Right atrium auricular region (tissue), 2 donors: ENCODE measurements at regions not wholly inside any gene's neighbourhood (a gene's known extent, or its start where the extent isn't known, plus 50 kb on each side); places are given as distances from the start of the nearest gene placed in this dataset.

Experiments
- DNase-seq: peaks from one replicate; pipeline ENCODE4 v3.0.0-alpha.2; 2019; ENCODE audit warnings: low spot score
- H3K27ac ChIP-seq, 2 donors: fragments of 200-600 bp; sonication (generic); 1 replicate in 1 of 2; 2 replicates in 1 of 2; pipeline ENCODE4 v1.5.1; 2016 to 2019
- H3K27me3 ChIP-seq, 2 donors: fragments of 200-600 bp; sonication (generic); one replicate each; pipeline versions ENCODE4 v1.5.1 to v1.6.0; 2017 to 2019
- H3K36me3 ChIP-seq: fragments of 200-600 bp; sonication (generic); one replicate; pipeline ENCODE4 v1.5.1; 2016
- H3K4me1 ChIP-seq, 2 donors: fragments of 200-600 bp; sonication (generic); one replicate each; pipeline versions ENCODE4 v1.5.1 to v1.6.0; 2017 to 2019
- H3K4me3 ChIP-seq, 2 donors: fragments of 200-600 bp; sonication (generic); 1 replicate in 1 of 2; 2 replicates in 1 of 2; pipeline ENCODE4 v1.5.1; 2017 to 2019; ENCODE audit warnings: mild to moderate bottlenecking in 1 of 2, moderate library complexity in 1 of 2
- H3K9me3 ChIP-seq, 2 donors: fragments of 200-600 bp; sonication (generic); one replicate each; pipeline ENCODE4 v1.5.1; 2019
- CTCF ChIP-seq, 2 donors: fragments of 200-600 bp; sonication (generic); IDR thresholded peaks; one replicate each; pipeline ENCODE4 v1.5.1; 2019; ENCODE audit warnings: antibody characterized with exemption in 2 of 2

GRCh38 chr21:43281661-43282357, 113.0 kb downstream of the CRYAA start:
- Histone ChIP-seq H3K36me3 (no peaks in the 10 kb centered on the region), H3K4me3 (no peak overlapping the region), H3K27me3 (no peaks in the 10 kb centered on the region), H3K4me1 (peaks cover 0 to 17% of the 10 kb centered on the region in 2 donors), H3K27ac (no peak overlapping the region), H3K9me3 (no peaks in the 10 kb centered on the region)
- no peak for DNase-seq
- TF ChIP-seq CTCF (IDR thresholded peaks at IDR 0.05): no peak

- DNase-seq: no peak
These were observed 112.3 kb downstream of the CRYAA start for GRCh38 chr21:43280949-43281633.

GRCh38 chr21:43279578-43279894, 110.7 kb downstream of the CRYAA start:
- Histone ChIP-seq H3K4me3 (no peak overlapping the region), H3K27me3 (no peaks in the 10 kb centered on the region), H3K27ac (no peak overlapping the region), H3K9me3 (no peaks in the 10 kb centered on the region), H3K4me1 (peaks cover 0 to 17% of the 10 kb centered on the region in 2 donors), H3K36me3 (no peaks in the 10 kb centered on the region)
- DNase-seq: no peak
- TF ChIP-seq CTCF (IDR thresholded peaks at IDR 0.05): no peak

More at GRCh38 chr21:43280949-43281633, 112.3 kb downstream of the CRYAA start:
- TF ChIP-seq CTCF (IDR thresholded peaks at IDR 0.05): no peak
- H3K36me3 ChIP-seq: no peaks in the 10 kb centered on the region
- peaks cover 0 to 17% of the 10 kb centered on the region in 2 donors for H3K4me1 ChIP-seq
- no peaks in the 10 kb centered on the region for H3K27me3 ChIP-seq
- H3K27ac ChIP-seq: no peak overlapping the region
- H3K9me3 ChIP-seq: no peaks in the 10 kb centered on the region
- no peak overlapping the region for H3K4me3 ChIP-seq

- no peak overlapping the region for H3K4me3 ChIP-seq
- H3K27me3 ChIP-seq: no peaks in the 10 kb centered on the region
- H3K27ac ChIP-seq: no peak overlapping the region
- H3K9me3 ChIP-seq: no peaks in the 10 kb centered on the region
- TF ChIP-seq CTCF (IDR thresholded peaks at IDR 0.05): no peak
- H3K4me1 ChIP-seq: peaks cover 0 to 17% of the 10 kb centered on the region in 2 donors
- DNase-seq: no peak
- no peaks in the 10 kb centered on the region for H3K36me3 ChIP-seq
These were observed 110.2 kb downstream of the CRYAA start for GRCh38 chr21:43278766-43279577.

GRCh38 chr21:43278359-43278758, 109.6 kb downstream of the CRYAA start:
- Histone ChIP-seq H3K4me1 (peaks cover 0 to 17% of the 10 kb centered on the region in 2 donors), H3K27ac (peak overlapping the region in 1 of 2 donors; percentile 51), H3K27me3 (no peaks in the 10 kb centered on the region), H3K4me3 (no peak overlapping the region), H3K36me3 (no peaks in the 10 kb centered on the region), H3K9me3 (no peaks in the 10 kb centered on the region)
- no peak for TF ChIP-seq CTCF (IDR thresholded peaks at IDR 0.05)
- no peak for DNase-seq
